ENCODE measurements at regions not wholly inside any gene's neighbourhood (a gene's known extent, or its start where the extent isn't known, plus 50 kb on each side); places are given as distances from the start of the nearest gene placed in this dataset.

GRCh38 chr21:35265170-35265877 lies 216.2 kb upstream of the RUNX1 start:
- TF ChIP-seq ZBTB7A (IDR thresholded peaks at IDR 0.05; ENCODE audit: low read depth) (no peak), TEAD4 (IDR thresholded peaks at IDR 0.05) (no peak), YY1 (IDR thresholded peaks at IDR 0.05; ENCODE audit: low read depth) (no peak), EGR1 (IDR thresholded peaks at IDR 0.05) (no peak), REST (IDR thresholded peaks at IDR 0.05; ENCODE audit: low read depth) (no peak), CEBPB (IDR thresholded peaks at IDR 0.05) (no peak), NFIC (IDR thresholded peaks at IDR 0.05) (no peak), CREB1 (IDR thresholded peaks at IDR 0.05; ENCODE audit: low read depth) (no peak), USF1 (IDR thresholded peaks at IDR 0.05) (no peak), EP300 (IDR thresholded peaks at IDR 0.05; ENCODE audit: borderline replicate concordance) (no peak), RAD21 (IDR thresholded peaks at IDR 0.05; ENCODE audit: low read depth) (no peak), TAF1 (IDR thresholded peaks at IDR 0.05; ENCODE audit: low read depth) (no peak)

GRCh38 chr21:35259457-35259856 lies 210.4 kb upstream of the RUNX1 start:
- TF ChIP-seq CEBPB (IDR thresholded peaks at IDR 0.05) (no peak), NFIC (IDR thresholded peaks at IDR 0.05) (no peak), TEAD4 (IDR thresholded peaks at IDR 0.05) (no peak), MAX (IDR thresholded peaks at IDR 0.05) (no peak), EP300 (IDR thresholded peaks at IDR 0.05; ENCODE audit: borderline replicate concordance) (no peak), REST (IDR thresholded peaks at IDR 0.05; ENCODE audit: low read depth) (no peak), USF1 (IDR thresholded peaks at IDR 0.05) (no peak), CREB1 (IDR thresholded peaks at IDR 0.05; ENCODE audit: low read depth) (no peak), FOXM1 (IDR thresholded peaks at IDR 0.05; ENCODE audit: borderline replicate concordance, low read depth) (no peak), TCF12 (IDR thresholded peaks at IDR 0.05; ENCODE audit: low read depth) (no peak), TAF1 (IDR thresholded peaks at IDR 0.05; ENCODE audit: low read depth) (no peak), YY1 (IDR thresholded peaks at IDR 0.05; ENCODE audit: low read depth) (no peak), RAD21 (IDR thresholded peaks at IDR 0.05; ENCODE audit: low read depth) (no peak), EGR1 (IDR thresholded peaks at IDR 0.05) (no peak), ZBTB7A (IDR thresholded peaks at IDR 0.05; ENCODE audit: low read depth) (no peak)

- TF ChIP-seq CEBPB (IDR thresholded peaks at IDR 0.05) (no peak), MAX (IDR thresholded peaks at IDR 0.05) (no peak), REST (IDR thresholded peaks at IDR 0.05; ENCODE audit: low read depth) (no peak), TEAD4 (IDR thresholded peaks at IDR 0.05) (no peak), USF1 (IDR thresholded peaks at IDR 0.05) (no peak), TAF1 (IDR thresholded peaks at IDR 0.05; ENCODE audit: low read depth) (no peak), YY1 (IDR thresholded peaks at IDR 0.05; ENCODE audit: low read depth) (no peak), TCF12 (IDR thresholded peaks at IDR 0.05; ENCODE audit: low read depth) (no peak), ZBTB7A (IDR thresholded peaks at IDR 0.05; ENCODE audit: low read depth) (no peak), FOXM1 (IDR thresholded peaks at IDR 0.05; ENCODE audit: borderline replicate concordance, low read depth) (no peak), EGR1 (IDR thresholded peaks at IDR 0.05) (no peak), EP300 (IDR thresholded peaks at IDR 0.05; ENCODE audit: borderline replicate concordance) (no peak), NFIC (IDR thresholded peaks at IDR 0.05) (no peak), CREB1 (IDR thresholded peaks at IDR 0.05; ENCODE audit: low read depth) (no peak), RAD21 (IDR thresholded peaks at IDR 0.05; ENCODE audit: low read depth) (no peak)
These were observed 209.4 kb upstream of the RUNX1 start for GRCh38 chr21:35258521-35258920.

Data from Ishikawa (cell line).